NCI-H2171 (cell line): ENCODE measurements at regions not wholly inside any gene's neighbourhood (a gene's known extent, or its start where the extent isn't known, plus 50 kb on each side); places are given as distances from the start of the nearest gene placed in this dataset.

Experiments
- DNase-seq: peaks from one replicate; lab custom pipeline; 2025; lab: John Stamatoyannopoulos, UW

- no peak for DNase-seq
Measured at GRCh38 chr12:77406219-77406905, 341.0 kb upstream of the E2F7 start.

- no peak for DNase-seq
Measured at GRCh38 chr12:77402716-77403115, 337.3 kb upstream of the E2F7 start.

- DNase-seq: no peak
Measured at GRCh38 chr12:77401770-77402081, 336.4 kb upstream of the E2F7 start.

- DNase-seq: no peak
Measured at GRCh38 chr12:77401064-77401769, 335.8 kb upstream of the E2F7 start.

- no peak for DNase-seq
Measured at GRCh38 chr12:77392467-77393088, 327.2 kb upstream of the E2F7 start.

GRCh38 chr12:77388445-77389265, 323.3 kb upstream of the E2F7 start:
- DNase-seq: no peak

GRCh38 chr12:77387671-77388070, 322.3 kb upstream of the E2F7 start:
- no peak for DNase-seq

- no peak for DNase-seq
Measured at GRCh38 chr12:77387214-77387613, 321.8 kb upstream of the E2F7 start.

- no peak for DNase-seq
Measured at GRCh38 chr12:77384941-77385340, 319.6 kb upstream of the E2F7 start.

GRCh38 chr12:77382096-77382742, 316.9 kb upstream of the E2F7 start:
- peak; percentile 15 for DNase-seq

- DNase-seq: no peak
Measured at GRCh38 chr12:77377622-77378021, 312.3 kb upstream of the E2F7 start.

GRCh38 chr12:77377116-77377515, 311.7 kb upstream of the E2F7 start:
- DNase-seq: no peak

GRCh38 chr12:77374673-77375072, 309.3 kb upstream of the E2F7 start:
- DNase-seq: no peak

- no peak for DNase-seq
Measured at GRCh38 chr12:77372494-77372893, 307.1 kb upstream of the E2F7 start.

GRCh38 chr12:77372026-77372425, 306.7 kb upstream of the E2F7 start:
- DNase-seq: no peak

GRCh38 chr12:77368379-77368778, 303.0 kb upstream of the E2F7 start:
- DNase-seq: no peak

- DNase-seq: no peak
Measured at GRCh38 chr12:77366616-77367015, 301.2 kb upstream of the E2F7 start.

GRCh38 chr12:77364400-77364799, 299.0 kb upstream of the E2F7 start:
- DNase-seq: no peak

- no peak for DNase-seq
Measured at GRCh38 chr12:77362509-77363210, 297.3 kb upstream of the E2F7 start.

GRCh38 chr12:77357655-77358054, 292.3 kb upstream of the E2F7 start:
- no peak for DNase-seq

- DNase-seq: no peak
Measured at GRCh38 chr12:77354766-77355362, 289.5 kb upstream of the E2F7 start.
